H1 (cell line): ENCODE measurements at regions not wholly inside any gene's neighbourhood (a gene's known extent, or its start where the extent isn't known, plus 50 kb on each side); places are given as distances from the start of the nearest gene placed in this dataset.

Experiments used
- MAX ChIP-seq: IDR thresholded peaks from 2 replicates; pipeline ENCODE4 v1.6.1; 2012; ENCODE audit warnings: inconsistent platforms
- SAP30 ChIP-seq: fragments of 300-600 bp; sonication (generic); IDR thresholded peaks from 2 replicates; pipeline ENCODE4 v1.7.1; 2012; ENCODE audit warnings: low read length, moderate library complexity, mild to moderate bottlenecking, inconsistent platforms; ENCODE audit not compliant: insufficient read depth, insufficient replicate concordance
- SUZ12 ChIP-seq: fragments of 200-600 bp; sonication (generic); IDR thresholded peaks from 2 replicates; pipeline ENCODE4 v1.6.1; 2012; ENCODE audit warnings: mild to moderate bottlenecking, inconsistent platforms, low read length, moderate library complexity, mixed read lengths

DNA sequence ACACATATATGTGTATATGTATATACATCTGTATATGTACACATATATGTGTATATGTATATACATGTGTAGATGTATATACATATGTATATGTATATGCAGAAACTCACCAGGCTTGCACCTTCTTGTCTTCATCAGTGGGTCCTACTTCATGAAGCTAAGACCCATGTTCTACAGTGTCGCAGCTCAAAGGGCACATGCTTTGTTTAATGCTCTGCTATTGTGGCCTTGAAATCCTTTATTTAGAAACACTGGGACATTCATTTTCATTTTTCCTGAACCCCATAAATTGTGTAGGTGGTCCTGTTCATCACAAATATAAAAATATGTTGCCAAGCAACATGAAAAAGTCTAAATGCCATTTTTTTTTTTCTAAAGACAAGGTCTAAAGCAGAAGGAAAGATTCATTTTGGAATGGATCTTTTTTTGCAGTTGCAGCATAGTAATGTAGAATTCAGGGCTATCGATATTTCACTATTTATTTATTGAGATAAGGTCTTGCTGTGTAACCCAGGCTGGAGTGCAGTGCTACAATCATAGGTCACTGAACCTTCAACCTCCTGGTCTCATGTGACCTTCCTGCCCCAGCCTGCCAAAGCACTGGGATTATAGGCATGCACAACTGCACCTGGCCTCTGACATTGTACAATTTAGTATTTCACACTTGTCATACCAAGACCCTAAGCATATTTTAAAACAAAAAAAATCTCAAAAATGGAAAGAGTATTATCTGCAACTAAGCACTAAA is 1460.5 kb downstream of the NLGN4Y start (continued):
- TF ChIP-seq SAP30 (no peak), SUZ12 (no peak), MAX (no peak)
